Neural progenitor cell (in vitro differentiated cells): ENCODE measurements at regions not wholly inside any gene's neighbourhood (a gene's known extent, or its start where the extent isn't known, plus 50 kb on each side); places are given as distances from the start of the nearest gene placed in this dataset.
"Not testable (repeated sequence)": the region's sequence is repeated elsewhere in the genome, so short reads cannot be mapped to it uniquely, and the experiment has no call there.

Source experiments
- DNase-seq: peaks from one replicate; pipeline ENCODE4 v3.0.0-alpha.2; 2016; ENCODE audit warnings: low spot score
- H2AFZ ChIP-seq: fragments of 200-600 bp; sonication (generic); replicated peaks from 2 replicates; pipeline ENCODE4 v1.6.1; 2016; ENCODE audit warnings: antibody characterized with exemption
- H3F3A ChIP-seq: fragments of 200-600 bp; sonication (generic); 2 replicates; pipeline ENCODE4 v1.6.1; 2016; ENCODE audit warnings: antibody characterized with exemption, low read depth
- H3K27ac ChIP-seq: fragments of 200-600 bp; sonication (generic); 2 replicates; pipeline ENCODE4 v1.5.1; 2016; ENCODE audit warnings: mild to moderate bottlenecking
- H3K27me3 ChIP-seq: fragments of 200-600 bp; sonication (generic); 2 replicates; pipeline ENCODE4 v1.6.1; 2016; ENCODE audit warnings: mild to moderate bottlenecking, moderate library complexity
- H3K36me3 ChIP-seq: fragments of 200-600 bp; sonication (generic); 2 replicates; pipeline ENCODE4 v1.5.1; 2016
- H3K4me1 ChIP-seq: fragments of 200-600 bp; sonication (generic); 2 replicates; pipeline ENCODE4 v1.6.1; 2016; ENCODE audit warnings: mixed run types
- H3K4me2 ChIP-seq: fragments of 200-600 bp; sonication (generic); 2 replicates; pipeline ENCODE4 v1.6.1; 2016
- H3K4me3 ChIP-seq: fragments of 200-600 bp; sonication (generic); 2 replicates; pipeline ENCODE4 v1.5.1; 2016
- H3K79me2 ChIP-seq: fragments of 200-600 bp; sonication (generic); 2 replicates; pipeline ENCODE4 v1.6.1; 2016; ENCODE audit warnings: low read depth
- H3K9ac ChIP-seq: fragments of 200-600 bp; sonication (generic); 2 replicates; pipeline ENCODE4 v1.6.1; 2016
- H3K9me3 ChIP-seq: fragments of 200-600 bp; sonication (generic); 2 replicates; pipeline ENCODE4 v1.5.1; 2016; ENCODE audit warnings: low read depth
- H4K20me1 ChIP-seq: fragments of 200-600 bp; sonication (generic); 2 replicates; pipeline ENCODE4 v1.6.1; 2016; ENCODE audit warnings: low read depth
- H3K27ac Mint-ChIP-seq: 3 replicates; pipeline ENCODE4 v1.8.0; 2021; ENCODE audit warnings: mixed read lengths
- H3K27me3 Mint-ChIP-seq: 2 replicates; pipeline ENCODE4 v1.8.0; 2022; ENCODE audit warnings: low read depth, mild to moderate bottlenecking, inconsistent platforms, moderate library complexity, mixed read lengths; ENCODE audit not compliant: insufficient read depth
- H3K36me3 Mint-ChIP-seq: 3 replicates; pipeline ENCODE4 v1.8.0; 2021; ENCODE audit warnings: mixed read lengths
- H3K4me1 Mint-ChIP-seq: 3 replicates; pipeline ENCODE4 v1.8.0; 2021; ENCODE audit warnings: mixed read lengths
- H3K4me3 Mint-ChIP-seq: 3 replicates; pipeline ENCODE4 v1.8.0; 2021; ENCODE audit warnings: mild to moderate bottlenecking, moderate library complexity, mixed read lengths
- H3K9me3 Mint-ChIP-seq: 3 replicates; pipeline ENCODE4 v1.8.0; 2020; ENCODE audit warnings: mixed read lengths
- CTCF ChIP-seq: fragments of 200-600 bp; sonication (generic); IDR thresholded peaks from 2 replicates; pipeline ENCODE4 v1.5.1; 2017; ENCODE audit warnings: antibody characterized with exemption, mild to moderate bottlenecking
- EZH2 ChIP-seq: fragments of 200-600 bp; sonication (generic); IDR thresholded peaks from 2 replicates; pipeline ENCODE4 v1.6.1; 2017; ENCODE audit warnings: antibody characterized with exemption, mild to moderate bottlenecking, moderate library complexity
- EZH2phosphoT487 ChIP-seq: fragments of 200-600 bp; sonication (generic); IDR thresholded peaks from 2 replicates; pipeline ENCODE4 v1.6.1; 2017; ENCODE audit warnings: antibody characterized with exemption

DNA sequence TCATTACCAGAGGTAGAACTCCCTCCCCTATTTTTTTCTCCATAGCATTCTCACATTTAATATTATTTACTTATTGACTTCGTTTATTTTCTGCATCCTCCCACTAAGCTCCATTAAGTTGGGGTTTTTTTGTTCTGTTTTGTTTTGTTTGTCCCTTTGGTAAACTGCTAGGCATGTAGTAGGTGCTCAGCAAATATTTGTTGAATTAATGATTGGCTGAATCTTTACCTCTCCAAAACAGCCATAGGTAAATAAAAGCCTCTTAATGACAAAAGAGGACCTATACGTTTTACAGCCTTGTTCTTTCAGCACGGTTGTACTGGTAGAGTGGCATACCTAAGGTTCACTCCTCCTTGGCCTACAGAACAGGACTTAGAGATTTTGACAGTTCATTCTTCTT, 52.0 kb downstream of the PRORP start:
- no peaks in the 10 kb centered on the region for H3K27me3 Mint-ChIP-seq
- no peaks in the 10 kb centered on the region for H3K36me3 ChIP-seq
- no peak overlapping the region for H3K9ac ChIP-seq
- no peak overlapping the region for H3K27ac Mint-ChIP-seq
- H3K4me2 ChIP-seq: no peak overlapping the region
- H3K27me3 ChIP-seq: no peaks in the 10 kb centered on the region
- H3K4me1 ChIP-seq: no peaks in the 10 kb centered on the region
- H3K4me3 ChIP-seq: no peak overlapping the region
- no peaks in the 10 kb centered on the region for H3K9me3 ChIP-seq
- TF ChIP-seq EZH2phosphoT487 (no peak), EZH2 (no peak), CTCF (no peak)
- no peaks in the 10 kb centered on the region for H3F3A ChIP-seq
- DNase-seq: no peak
- peaks cover 19% of the 10 kb centered on the region for H3K36me3 Mint-ChIP-seq
- H4K20me1 ChIP-seq: no peaks in the 10 kb centered on the region
- no peak overlapping the region for H2AFZ ChIP-seq
- no peaks in the 10 kb centered on the region for H3K4me1 Mint-ChIP-seq
- no peak overlapping the region for H3K27ac ChIP-seq
- H3K79me2 ChIP-seq: peaks cover 4% of the 10 kb centered on the region
- no peak overlapping the region for H3K4me3 Mint-ChIP-seq
- H3K9me3 Mint-ChIP-seq: peaks cover 5% of the 10 kb centered on the region

- no peaks in the 10 kb centered on the region for H3F3A ChIP-seq
- TF ChIP-seq CTCF: no peak
- TF ChIP-seq EZH2: no peak
- TF ChIP-seq EZH2phosphoT487: no peak
- peaks cover 7% of the 10 kb centered on the region for H3K36me3 Mint-ChIP-seq
- no peaks in the 10 kb centered on the region for H3K36me3 ChIP-seq
- H3K79me2 ChIP-seq: no peaks in the 10 kb centered on the region
- no peak overlapping the region for H3K4me3 ChIP-seq
- no peaks in the 10 kb centered on the region for H3K4me1 ChIP-seq
- H3K4me3 Mint-ChIP-seq: no peak overlapping the region
- no peak overlapping the region for H2AFZ ChIP-seq
- H4K20me1 ChIP-seq: no peaks in the 10 kb centered on the region
- no peaks in the 10 kb centered on the region for H3K9me3 ChIP-seq
- H3K27me3 ChIP-seq: no peaks in the 10 kb centered on the region
- H3K4me2 ChIP-seq: no peak overlapping the region
- H3K4me1 Mint-ChIP-seq: no peaks in the 10 kb centered on the region
- no peak overlapping the region for H3K9ac ChIP-seq
- H3K27me3 Mint-ChIP-seq: peaks cover 4% of the 10 kb centered on the region
- no peak overlapping the region for H3K27ac ChIP-seq
- no peak overlapping the region for H3K27ac Mint-ChIP-seq
- DNase-seq: no peak
- peaks cover 4% of the 10 kb centered on the region for H3K9me3 Mint-ChIP-seq
Observed at GRCh38 chr14:35180179-35180578, 57.8 kb downstream of the PRORP start.

GRCh38 chr14:35184891-35185290, 62.5 kb downstream of the PRORP start:
- not testable (repeated sequence) for H3K4me2 ChIP-seq, H3F3A ChIP-seq, DNase-seq, H3K27me3 ChIP-seq, H3K4me3 Mint-ChIP-seq, H3K4me1 ChIP-seq, H2AFZ ChIP-seq, H3K4me3 ChIP-seq, H3K36me3 ChIP-seq, H3K9me3 ChIP-seq, H3K4me1 Mint-ChIP-seq, H3K27ac Mint-ChIP-seq, H3K79me2 ChIP-seq, H3K36me3 Mint-ChIP-seq, H3K9ac ChIP-seq, H3K27me3 Mint-ChIP-seq, H4K20me1 ChIP-seq, H3K9me3 Mint-ChIP-seq, H3K27ac ChIP-seq

DNA sequence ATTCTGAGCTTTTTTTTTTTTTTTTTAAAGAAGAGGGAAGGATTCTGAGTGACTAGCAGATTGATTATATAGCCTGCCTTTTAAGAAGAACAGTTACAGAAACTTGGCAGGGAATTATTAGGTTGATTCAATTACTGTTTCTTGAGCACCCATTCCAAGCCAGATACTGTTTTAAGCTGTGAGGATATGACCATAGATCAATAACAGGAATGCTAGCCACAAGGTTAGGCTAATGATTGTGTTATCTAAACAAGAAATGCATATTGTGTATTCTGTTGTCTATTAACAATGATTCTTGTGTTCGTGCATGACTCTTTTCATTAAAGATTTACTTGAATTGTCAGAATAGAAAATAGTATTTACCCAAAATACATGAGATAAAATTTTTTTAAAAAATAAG, 67.1 kb downstream of the PRORP start:
- Histone ChIP-seq H3K79me2 (no peaks in the 10 kb centered on the region), H3K4me1 (no peaks in the 10 kb centered on the region), H3K36me3 (no peaks in the 10 kb centered on the region), H2AFZ (no peak overlapping the region), H3F3A (no peaks in the 10 kb centered on the region), H3K9me3 (no peaks in the 10 kb centered on the region), H3K4me3 (no peak overlapping the region), H4K20me1 (no peaks in the 10 kb centered on the region), H3K9ac (no peak overlapping the region), H3K27ac (no peak overlapping the region), H3K4me2 (no peak overlapping the region), H3K27me3 (no peaks in the 10 kb centered on the region)
- no peak overlapping the region for H3K27ac Mint-ChIP-seq
- no peaks in the 10 kb centered on the region for H3K9me3 Mint-ChIP-seq
- H3K27me3 Mint-ChIP-seq: no peaks in the 10 kb centered on the region
- peaks cover 3% of the 10 kb centered on the region for H3K36me3 Mint-ChIP-seq
- DNase-seq: no peak
- TF ChIP-seq EZH2phosphoT487 (no peak), EZH2 (no peak), CTCF (no peak)
- no peaks in the 10 kb centered on the region for H3K4me1 Mint-ChIP-seq
- no peak overlapping the region for H3K4me3 Mint-ChIP-seq
